CD8-positive, alpha-beta memory T cell (primary cell): ENCODE measurements at regions not wholly inside any gene's neighbourhood (a gene's known extent, or its start where the extent isn't known, plus 50 kb on each side); places are given as distances from the start of the nearest gene placed in this dataset.

Source experiments
- CTCF ChIA-PET: fragments of 350-600 bp; sonication (Branson Sonifier 250); formaldehyde crosslinking; loops from one replicate; lab custom pipeline; 2021; ENCODE audit warnings: antibody characterized with exemption; lab: Charles Lee
- POLR2A ChIA-PET: fragments of 350-600 bp; sonication (Branson Sonifier 250); formaldehyde crosslinking; loops from one replicate; lab custom pipeline; 2021; ENCODE audit warnings: antibody characterized with exemption; lab: Charles Lee
- DNase-seq, 5 donors: peaks; one replicate each; pipeline versions ENCODE4 v3.0.0 to v3.0.0-alpha.2; 2020 to 2022; ENCODE audit warnings: mixed read lengths in 1 of 5
- H3K27ac ChIP-seq: one replicate; pipeline ENCODE4 v1.7.0; 2013; ENCODE audit warnings: low read depth, mild to moderate bottlenecking, low read length, moderate library complexity
- H3K27me3 ChIP-seq: 2 replicates; pipeline ENCODE4 v1.7.0; 2013; ENCODE audit warnings: low read length, mild to moderate bottlenecking; ENCODE audit not compliant: insufficient read depth, poor library complexity, severe bottlenecking
- H3K36me3 ChIP-seq: 2 replicates; pipeline ENCODE4 v1.7.0; 2013; ENCODE audit warnings: mild to moderate bottlenecking, low read length, moderate library complexity; ENCODE audit not compliant: insufficient read depth
- H3K4me1 ChIP-seq: 2 replicates; pipeline ENCODE4 v1.7.0; 2013; ENCODE audit warnings: mild to moderate bottlenecking, low read length, moderate library complexity; ENCODE audit not compliant: insufficient read depth
- H3K4me3 ChIP-seq: 2 replicates; pipeline ENCODE4 v1.7.0; 2013; ENCODE audit warnings: mild to moderate bottlenecking, low read length
- H3K9me3 ChIP-seq: 2 replicates; pipeline ENCODE4 v1.7.0; 2013; ENCODE audit warnings: mild to moderate bottlenecking, low read length
- H3K27ac Mint-ChIP-seq, 8 donors: one replicate each; pipeline ENCODE4 v1.8.0; 2020 to 2021; ENCODE audit warnings: mixed read lengths in 8 of 8, mild to moderate bottlenecking in 6 of 8, inconsistent platforms in 3 of 8, moderate library complexity in 3 of 8
- H3K27me3 Mint-ChIP-seq, 2 donors: one replicate each; pipeline ENCODE4 v1.8.0; 2020 to 2021; ENCODE audit warnings: mixed read lengths in 2 of 2, mild to moderate bottlenecking in 1 of 2, moderate library complexity in 1 of 2
- H3K36me3 Mint-ChIP-seq, 3 donors: one replicate each; pipeline ENCODE4 v1.8.0; 2020 to 2021; ENCODE audit warnings: mixed read lengths in 3 of 3, inconsistent platforms in 1 of 3, mild to moderate bottlenecking in 1 of 3
- H3K4me1 Mint-ChIP-seq, 3 donors: one replicate each; pipeline ENCODE4 v1.8.0; 2020 to 2021; ENCODE audit warnings: mixed read lengths in 3 of 3, inconsistent platforms in 1 of 3, mild to moderate bottlenecking in 1 of 3
- H3K4me3 Mint-ChIP-seq, 7 donors: one replicate each; pipeline ENCODE4 v1.8.0; 2020 to 2021; ENCODE audit warnings: mixed read lengths in 7 of 7, mild to moderate bottlenecking in 6 of 7, moderate library complexity in 4 of 7, inconsistent platforms in 2 of 7
- H3K9me3 Mint-ChIP-seq, 5 donors: one replicate each; pipeline ENCODE4 v1.8.0; 2020 to 2022; ENCODE audit warnings: mixed read lengths in 5 of 5, mild to moderate bottlenecking in 3 of 5, moderate library complexity in 2 of 5, inconsistent platforms in 1 of 5

GRCh38 chr5:134063188-134063820 lies 51.2 kb upstream of the TCF7 start:
- Mint-ChIP-seq H3K4me1 (peaks cover 2 to 7% (median 5%) of the 10 kb centered on the region in 3 donors), H3K36me3 (no peaks in the 10 kb centered on the region), H3K27me3 (no peaks in the 10 kb centered on the region), H3K27ac (peak overlapping the region in 2 of 8 donors; percentile 13 to 16), H3K4me3 (no peak overlapping the region), H3K9me3 (no peaks in the 10 kb centered on the region)
- Histone ChIP-seq H3K27me3 (no peaks in the 10 kb centered on the region), H3K4me1 (peaks cover 2% of the 10 kb centered on the region), H3K4me3 (no peak overlapping the region), H3K27ac (no peak overlapping the region), H3K36me3 (no peaks in the 10 kb centered on the region), H3K9me3 (no peaks in the 10 kb centered on the region)
- ChIA-PET CTCF (interaction anchor here (3.9 to 7.5 kb wide), 2 partner anchors 23 to 39 kb away, joined by 21 to 45 read pairs; no protein-coding TSS in a partner anchor), POLR2A (interaction anchor here (0.6 kb wide), 1 partner anchor 14 kb away, joined by 8 read pairs; no protein-coding TSS in a partner anchor)
- no peak for DNase-seq

GRCh38 chr5:134059758-134060495 lies 54.6 kb upstream of the TCF7 start:
- H3K36me3 ChIP-seq: no peaks in the 10 kb centered on the region
- ChIA-PET POLR2A (no interaction called here), CTCF (interaction anchor here (1.4 kb wide), 1 partner anchor 42 kb away, joined by 5 read pairs; no protein-coding TSS in a partner anchor)
- Mint-ChIP-seq H3K9me3 (no peaks in the 10 kb centered on the region), H3K4me1 (peaks cover 0 to 7% (median under 1%) of the 10 kb centered on the region in 3 donors), H3K27me3 (no peaks in the 10 kb centered on the region), H3K27ac (no peak overlapping the region), H3K4me3 (no peak overlapping the region), H3K36me3 (no peaks in the 10 kb centered on the region)
- H3K9me3 ChIP-seq: no peaks in the 10 kb centered on the region
- DNase-seq: no peak
- H3K4me3 ChIP-seq: no peak overlapping the region
- H3K27me3 ChIP-seq: no peaks in the 10 kb centered on the region
- H3K4me1 ChIP-seq: peaks cover under 1% of the 10 kb centered on the region
- no peak overlapping the region for H3K27ac ChIP-seq

GRCh38 chr5:134055015-134055414 lies 50.2 kb upstream of the VDAC1 start:
- ChIA-PET POLR2A (interaction anchor here (0.5 to 0.7 kb wide), 2 partner anchors 10 to 1093 kb away, joined by 5 to 12 read pairs; no protein-coding TSS in a partner anchor), CTCF (interaction anchor here (0.6 to 6.4 kb wide), 5 partner anchors 10 to 165 kb away, joined by 3 to 36 read pairs (median 4); no protein-coding TSS in a partner anchor)
- H3K9me3 ChIP-seq: no peaks in the 10 kb centered on the region
- H3K27me3 Mint-ChIP-seq: no peaks in the 10 kb centered on the region
- no peaks in the 10 kb centered on the region for H3K36me3 ChIP-seq
- H3K27me3 ChIP-seq: no peaks in the 10 kb centered on the region
- H3K27ac Mint-ChIP-seq: no peak overlapping the region
- H3K27ac ChIP-seq: no peak overlapping the region
- H3K9me3 Mint-ChIP-seq: no peaks in the 10 kb centered on the region
- no peak overlapping the region for H3K4me3 Mint-ChIP-seq
- no peaks in the 10 kb centered on the region for H3K36me3 Mint-ChIP-seq
- DNase-seq: no peak
- peaks cover 42% of the 10 kb centered on the region for H3K4me1 ChIP-seq
- peaks cover 16 to 41% (median 16%) of the 10 kb centered on the region in 3 donors for H3K4me1 Mint-ChIP-seq
- H3K4me3 ChIP-seq: no peak overlapping the region
